Stimulated activated naive CD4-positive, alpha-beta T cell (primary cell): ENCODE measurements at regions not wholly inside any gene's neighbourhood (a gene's known extent, or its start where the extent isn't known, plus 50 kb on each side); places are given as distances from the start of the nearest gene placed in this dataset.

Experiments
- DNase-seq, 6 experiments: peaks; one replicate each; lab custom pipeline; 2025; lab: John Stamatoyannopoulos, UW

DNA sequence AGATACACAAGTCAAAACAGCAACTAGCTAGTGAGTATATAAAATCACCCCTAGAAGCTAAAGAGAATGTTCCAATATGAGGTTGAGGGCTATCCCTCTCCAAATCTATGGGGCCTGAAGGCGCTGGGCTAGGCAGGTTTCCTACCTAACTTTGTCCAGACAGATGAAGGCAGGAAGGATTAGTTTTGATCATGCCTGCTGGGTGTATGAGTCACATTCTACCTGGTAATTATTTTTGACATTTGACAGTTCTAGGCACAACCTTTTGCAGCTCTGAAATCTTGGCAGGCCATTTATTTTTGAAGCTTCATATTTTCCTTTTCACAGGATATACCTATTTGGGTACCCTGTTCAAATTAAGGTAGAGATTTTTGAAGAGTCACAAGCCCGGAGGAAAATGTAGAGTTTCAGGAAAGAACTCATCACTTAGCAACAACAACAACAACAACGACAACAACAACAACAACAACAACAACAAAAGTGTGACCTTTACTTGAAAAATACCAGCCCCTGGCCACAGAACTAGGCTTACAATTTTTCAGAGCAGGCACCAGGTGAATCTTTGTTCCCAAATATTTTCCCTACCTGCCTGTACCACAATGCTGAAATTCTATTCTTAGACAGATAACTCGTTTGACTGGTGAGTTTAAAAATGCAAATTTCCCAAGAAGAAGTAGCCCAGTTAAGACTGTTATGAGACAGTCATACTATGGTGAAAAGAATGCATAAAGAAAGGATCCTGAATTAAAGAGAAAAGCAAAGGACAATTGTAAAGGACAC is 175.5 kb upstream of the TUT7 start:
- no peak for DNase-seq

DNA sequence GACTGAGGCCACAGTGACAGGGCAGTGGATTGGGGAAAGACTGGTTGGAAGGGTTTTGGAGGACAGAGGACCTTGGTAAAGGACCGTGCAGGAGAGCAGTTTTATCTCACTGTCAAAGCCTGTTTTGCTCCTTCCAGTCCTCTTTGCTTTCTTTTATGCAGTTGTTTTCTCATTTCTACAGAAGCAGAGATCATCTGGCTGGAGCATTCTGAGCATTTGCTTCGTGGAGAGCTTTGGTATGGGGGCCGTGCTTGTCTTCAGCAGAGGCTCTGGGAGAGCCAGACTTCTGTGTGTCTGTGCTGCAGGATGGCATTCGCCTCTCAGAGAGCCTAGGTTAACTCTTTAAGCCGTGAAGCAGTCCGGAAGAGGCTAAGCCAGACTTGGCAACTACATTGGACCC is 171.8 kb upstream of the TUT7 start:
- no peak for DNase-seq

DNA sequence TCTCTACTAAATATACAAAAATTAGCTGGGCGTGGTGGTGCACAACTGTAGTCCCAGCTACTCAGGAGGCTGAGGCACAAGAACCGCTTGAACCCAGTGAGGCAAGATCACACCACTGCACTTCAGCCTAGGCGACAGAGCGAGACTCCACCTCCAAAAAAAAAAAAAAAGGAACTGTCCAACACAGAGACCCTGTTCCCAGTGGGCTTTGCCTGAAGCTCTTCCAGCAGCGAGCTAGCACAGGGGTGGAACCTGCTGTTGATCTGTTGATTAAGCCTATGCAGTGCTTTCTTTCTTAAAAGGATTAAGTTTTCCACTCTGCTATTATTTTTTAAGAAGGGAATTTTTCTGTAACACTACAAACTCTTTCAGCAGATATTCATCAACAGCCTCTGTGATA is 171.0 kb upstream of the TUT7 start:
- DNase-seq: no peak

DNA sequence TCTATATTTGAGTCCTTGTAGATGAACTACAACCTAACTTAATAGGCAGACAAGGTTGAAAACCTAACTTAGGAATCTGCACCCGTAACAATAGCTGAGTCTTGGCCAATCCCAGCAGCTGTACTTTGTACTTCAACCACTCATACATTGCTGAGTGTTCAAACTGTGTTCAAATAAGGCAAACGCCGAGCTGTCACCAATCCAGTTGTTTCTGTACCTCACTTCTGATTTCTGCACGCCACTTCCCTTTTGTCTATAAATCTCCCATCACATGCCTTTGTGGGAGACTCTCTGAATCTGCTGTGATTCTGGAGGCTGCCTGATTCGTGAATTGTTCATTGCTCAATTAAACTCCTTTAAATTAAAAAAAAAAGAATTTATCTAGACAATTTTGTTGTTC is 167.8 kb upstream of the TUT7 start:
- DNase-seq: no peak

DNA sequence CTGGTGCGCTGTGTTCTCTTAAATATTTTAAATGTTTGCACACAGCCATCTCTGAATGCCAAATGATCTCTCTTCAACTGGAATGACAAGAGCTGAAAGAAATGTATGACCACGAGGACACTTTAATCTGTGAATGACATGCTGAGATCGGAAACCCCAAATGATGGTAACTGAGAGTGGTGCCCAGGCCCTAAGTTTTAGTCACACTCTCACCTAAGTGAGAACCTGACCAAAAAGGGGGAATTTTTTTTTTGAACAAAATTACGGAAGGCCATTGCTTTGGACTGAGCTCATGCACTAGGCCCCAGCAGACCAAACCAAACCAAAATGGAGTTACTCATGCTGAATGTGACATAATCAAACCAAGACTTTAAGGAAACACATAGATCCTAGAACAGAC is 167.1 kb upstream of the TUT7 start:
- DNase-seq: no peak

DNA sequence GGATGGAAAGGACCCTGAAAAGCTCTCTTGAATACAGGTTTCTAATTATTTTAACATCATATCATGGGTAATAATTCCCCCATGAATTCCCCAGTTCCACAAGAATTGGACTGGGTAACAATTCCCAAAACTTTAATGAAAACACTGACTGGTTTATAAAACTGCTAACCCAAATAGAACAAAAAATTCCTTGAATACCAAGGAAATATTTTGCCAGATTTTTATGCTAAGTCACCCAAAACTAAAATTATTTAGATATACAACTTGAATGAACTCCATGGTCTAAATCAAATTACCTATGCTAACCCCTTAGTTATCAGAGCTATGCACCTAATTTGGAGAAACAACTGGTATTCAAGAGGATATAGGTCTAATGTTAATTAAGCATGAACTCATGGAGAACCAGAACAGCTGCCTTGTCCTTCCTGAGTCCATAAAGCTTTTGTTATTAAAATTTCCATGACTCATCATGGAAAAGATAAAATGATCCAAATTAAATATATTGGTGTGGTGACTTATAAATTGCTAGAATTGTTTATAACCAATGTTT is 164.9 kb upstream of the TUT7 start:
- no peak for DNase-seq

DNA sequence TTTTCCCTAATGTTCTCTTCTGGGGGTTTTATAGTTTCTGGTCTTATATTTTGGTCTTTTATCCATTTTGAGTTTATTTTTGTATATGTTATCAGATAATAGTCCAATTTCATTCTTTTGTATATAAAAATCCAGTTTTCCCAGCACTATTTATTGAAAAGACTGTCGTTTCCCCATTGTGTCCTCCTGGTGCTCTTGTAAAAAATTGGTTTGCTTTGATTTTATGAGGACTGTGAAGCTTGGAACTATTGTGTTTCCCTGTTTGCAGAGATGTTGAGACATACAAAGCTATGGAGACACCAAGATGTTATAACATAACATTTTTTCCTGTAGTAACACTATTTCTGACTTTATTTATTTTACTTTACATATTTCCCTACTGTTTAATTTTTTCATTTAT is 163.3 kb upstream of the TUT7 start:
- DNase-seq: no peak

DNA sequence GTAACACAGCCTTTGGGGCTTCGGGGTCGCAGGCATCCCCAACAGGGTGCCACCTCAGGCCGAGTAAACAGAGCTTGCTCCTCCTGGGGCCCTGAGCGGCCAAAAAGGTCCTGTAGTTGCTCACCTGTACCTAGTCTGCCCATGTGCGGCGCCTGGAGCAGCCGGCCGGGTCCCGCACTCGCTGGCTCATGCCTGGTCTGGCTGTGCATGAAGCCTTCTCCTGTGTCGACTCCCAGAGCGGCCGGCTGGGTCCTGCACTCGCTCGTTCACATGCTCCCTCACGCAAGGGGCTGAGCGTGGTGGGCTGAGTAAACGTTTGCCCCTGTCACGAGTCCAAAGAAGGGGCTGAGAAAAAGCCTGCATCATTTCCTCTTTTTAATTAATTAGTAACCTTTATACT is 162.4 kb upstream of the TUT7 start:
- no peak for DNase-seq

DNA sequence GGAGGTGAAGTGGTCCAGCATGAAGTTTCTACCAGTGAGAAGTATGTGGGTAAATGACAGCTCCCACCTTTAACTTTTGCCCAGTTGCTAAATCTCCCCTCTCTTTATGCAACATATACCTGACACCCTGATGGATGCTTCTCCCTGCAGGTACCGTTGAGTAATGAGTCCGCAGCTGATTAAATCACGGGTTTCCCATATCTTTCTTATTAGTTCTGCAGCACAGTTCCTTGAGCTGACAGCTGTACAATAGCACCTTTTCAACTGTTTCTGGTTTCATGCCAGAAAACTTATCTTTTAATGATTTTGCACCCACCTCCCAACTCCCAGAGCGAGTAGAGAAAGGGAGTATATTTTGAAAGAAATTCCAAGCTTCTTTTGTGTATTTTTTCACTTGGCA is 161.0 kb upstream of the TUT7 start:
- DNase-seq: no peak

DNA sequence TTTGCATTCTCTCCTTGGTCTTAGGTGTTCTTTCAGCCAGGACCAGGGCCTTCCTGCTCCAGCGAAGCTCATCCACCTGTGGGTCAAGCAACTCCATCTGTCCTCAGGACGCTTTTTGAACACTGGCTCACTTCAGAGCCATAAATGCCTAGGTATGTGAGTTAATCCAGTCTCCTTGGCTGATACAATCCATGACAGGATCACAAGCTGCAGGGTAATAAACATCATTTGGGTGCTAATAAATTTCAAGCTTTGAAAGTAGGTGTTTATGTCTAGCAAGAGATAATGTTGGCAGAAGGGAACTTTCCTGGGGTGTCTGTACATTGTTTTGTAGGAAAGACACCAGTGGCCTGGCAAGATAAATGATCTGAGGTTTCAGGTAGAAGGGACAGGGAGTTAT is 159.2 kb upstream of the TUT7 start:
- no peak for DNase-seq

DNA sequence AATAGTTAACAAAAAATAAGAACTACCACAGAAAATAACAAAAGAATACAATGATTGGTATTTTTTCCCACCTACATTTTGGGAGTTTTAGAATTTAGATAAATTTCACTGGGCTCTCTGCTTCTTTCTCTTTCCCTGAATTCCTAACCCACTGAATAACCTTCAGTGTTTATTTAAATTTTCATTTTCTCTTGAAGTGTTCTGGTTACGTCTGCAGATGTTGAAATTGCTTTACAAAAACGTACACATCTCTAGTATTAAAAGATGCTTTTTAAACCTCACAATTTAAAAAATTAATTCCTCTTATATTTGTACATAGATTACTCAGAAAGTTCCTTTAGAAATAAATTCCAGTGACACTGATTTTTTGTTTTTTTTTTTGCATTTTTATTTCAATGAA is 158.7 kb upstream of the TUT7 start:
- DNase-seq: no peak

DNA sequence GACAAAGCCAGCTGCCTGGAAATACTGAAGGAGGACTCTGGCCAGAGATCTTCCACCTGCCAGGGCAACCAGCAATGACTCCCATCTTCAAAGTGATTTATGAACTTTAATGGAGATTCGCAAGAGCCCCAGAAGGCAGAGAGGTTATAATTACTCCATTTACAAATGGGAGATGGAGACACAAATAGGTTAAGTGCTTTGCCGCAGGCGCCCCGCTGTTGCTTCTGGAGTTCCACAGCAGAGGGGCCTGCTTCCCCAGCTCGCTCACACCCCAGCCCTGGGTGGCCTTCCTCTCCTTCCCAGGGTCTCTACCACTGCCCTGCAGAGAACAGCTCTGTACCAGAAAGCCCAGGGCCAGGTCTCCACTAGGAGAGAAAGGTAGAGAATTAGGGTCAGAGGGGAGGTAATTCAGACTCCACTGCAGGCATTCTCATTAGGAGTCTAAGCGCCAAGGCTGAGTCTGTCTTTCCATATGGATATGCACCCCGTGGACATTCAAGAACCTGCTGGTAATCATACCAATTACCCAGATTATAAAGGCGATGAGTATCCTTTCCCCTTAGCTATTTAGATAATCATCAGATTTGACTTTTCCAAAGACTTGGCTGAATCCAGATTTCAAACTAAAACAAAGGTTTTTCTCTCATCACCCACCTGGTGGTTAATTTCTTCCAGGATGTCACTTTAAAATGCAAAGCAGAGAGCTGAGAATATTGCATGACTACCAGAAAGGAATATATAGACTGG is 157.6 kb upstream of the TUT7 start:
- no peak for DNase-seq

DNA sequence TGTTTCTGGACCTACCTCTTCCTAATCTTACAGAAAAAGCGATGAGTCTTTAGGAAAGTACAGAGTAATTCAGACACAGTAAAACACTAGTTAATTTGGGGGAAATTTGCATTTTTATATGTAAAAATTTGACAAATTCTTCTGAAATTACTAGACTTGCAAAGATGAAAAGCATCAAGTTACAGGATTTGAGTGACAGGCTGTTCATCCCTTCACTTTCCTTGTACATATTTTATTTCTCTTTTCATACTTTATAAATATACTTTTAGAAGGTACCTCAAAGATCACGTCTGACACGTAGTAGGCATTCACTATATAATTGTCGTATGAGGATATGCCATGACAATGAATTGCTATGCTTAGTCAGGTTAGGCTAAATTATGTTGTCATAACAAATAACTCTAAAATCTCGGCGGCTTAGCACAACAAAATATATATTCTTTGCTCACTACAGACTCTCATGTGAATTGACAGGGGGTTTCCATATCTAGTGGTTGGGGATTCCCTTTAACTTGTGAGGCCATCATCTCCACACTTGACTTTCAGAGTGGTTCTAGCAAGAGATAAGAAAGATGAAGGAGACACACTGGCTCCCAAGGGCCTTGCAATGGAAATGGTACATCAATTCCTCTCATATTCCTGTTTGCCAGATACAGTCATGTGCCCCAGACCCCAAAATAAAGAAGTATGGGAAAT is 154.1 kb upstream of the TUT7 start:
- DNase-seq: no peak

DNA sequence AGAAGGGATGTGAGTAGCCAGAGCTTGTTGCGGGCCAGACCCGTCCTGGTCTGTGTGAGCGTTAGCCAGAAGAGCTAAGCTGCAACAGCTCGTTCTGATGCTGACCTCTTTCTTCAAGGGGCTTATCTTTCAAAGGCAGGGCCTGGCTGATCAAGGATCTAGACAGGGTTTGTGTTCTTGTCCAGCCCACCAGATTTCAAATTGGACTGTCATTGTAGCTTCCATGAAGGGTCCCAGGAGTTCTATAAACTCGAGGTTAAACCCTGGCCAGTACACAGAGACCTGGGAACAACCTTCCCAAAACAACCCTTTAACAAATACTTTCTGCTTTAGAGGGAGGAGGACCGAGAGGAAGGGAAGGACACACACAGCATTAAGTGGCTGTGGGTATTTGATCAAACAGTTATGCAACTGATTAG is 153.0 kb upstream of the TUT7 start:
- no peak for DNase-seq

DNA sequence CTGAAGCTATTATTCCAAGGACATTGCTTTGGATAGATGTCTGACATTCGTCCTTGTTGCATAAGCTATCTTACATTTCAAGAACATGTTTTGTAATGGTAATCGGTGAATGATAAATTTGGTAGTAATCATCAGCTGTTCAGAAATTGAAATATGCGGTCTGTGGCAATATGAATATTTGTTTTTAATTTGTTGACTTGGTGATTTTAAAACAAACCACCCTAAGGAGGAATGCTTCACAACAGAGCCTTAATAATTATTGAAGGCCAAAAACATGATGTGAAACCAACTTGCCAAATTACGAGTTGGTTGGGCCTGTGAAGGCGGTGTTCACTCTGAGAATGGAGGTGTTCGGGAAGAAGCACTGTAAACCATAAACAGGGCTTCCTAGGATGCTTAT is 149.7 kb upstream of the TUT7 start:
- DNase-seq: no peak

DNA sequence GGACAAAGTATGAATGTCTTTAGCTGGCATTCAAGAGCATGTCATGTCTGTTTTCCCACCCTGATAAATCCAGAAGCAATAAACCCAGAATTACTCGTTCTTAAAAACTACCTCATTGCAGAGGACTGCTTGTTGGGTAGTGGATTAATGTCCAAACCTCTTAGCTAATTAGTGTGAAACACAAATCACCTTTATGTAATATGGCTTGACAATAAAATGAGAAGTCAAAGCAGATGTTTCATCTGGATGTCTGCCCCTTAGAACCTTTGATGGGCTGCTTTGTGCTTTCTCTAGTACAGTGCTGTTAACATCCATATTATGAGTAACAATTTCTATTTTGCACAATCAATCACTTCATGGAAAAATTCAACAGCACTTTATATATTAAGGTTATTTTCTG is 149.1 kb upstream of the TUT7 start:
- no peak for DNase-seq

DNA sequence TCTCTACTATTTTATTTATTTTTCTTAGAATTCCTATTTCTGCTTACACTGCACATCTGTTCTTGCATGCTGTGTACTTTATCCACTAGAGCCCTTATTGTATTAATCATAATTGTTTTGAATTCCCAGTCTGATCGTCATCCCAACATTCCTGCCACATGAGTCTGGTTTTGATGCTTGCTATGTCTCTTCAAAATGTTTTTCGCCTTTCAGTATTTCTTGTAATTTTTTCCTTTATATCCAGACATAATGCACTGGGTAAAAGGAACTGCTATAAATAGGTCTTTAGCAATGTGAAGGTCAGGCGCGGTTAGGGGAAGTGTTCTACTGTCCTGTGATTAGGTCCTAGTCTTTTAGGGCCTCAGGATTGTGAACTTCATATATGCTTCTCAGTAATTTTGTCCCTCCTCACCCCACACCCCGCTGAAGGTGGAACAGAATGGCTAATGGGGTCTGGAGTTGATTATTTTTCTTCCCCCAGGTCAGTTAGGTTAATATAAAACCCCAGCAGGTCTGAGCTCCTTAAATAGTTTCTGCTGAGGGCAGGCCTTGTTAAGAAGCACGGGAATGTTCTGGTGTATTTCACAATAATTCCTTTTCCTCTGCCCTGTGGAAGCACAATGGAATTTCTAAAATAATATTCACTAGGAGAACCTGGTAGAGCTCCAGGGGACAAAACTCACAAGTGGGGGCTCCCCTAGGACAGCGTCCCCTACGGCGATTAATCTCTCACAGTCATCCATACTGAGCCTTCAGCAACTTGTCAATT is 146.6 kb upstream of the TUT7 start:
- no peak for DNase-seq

DNA sequence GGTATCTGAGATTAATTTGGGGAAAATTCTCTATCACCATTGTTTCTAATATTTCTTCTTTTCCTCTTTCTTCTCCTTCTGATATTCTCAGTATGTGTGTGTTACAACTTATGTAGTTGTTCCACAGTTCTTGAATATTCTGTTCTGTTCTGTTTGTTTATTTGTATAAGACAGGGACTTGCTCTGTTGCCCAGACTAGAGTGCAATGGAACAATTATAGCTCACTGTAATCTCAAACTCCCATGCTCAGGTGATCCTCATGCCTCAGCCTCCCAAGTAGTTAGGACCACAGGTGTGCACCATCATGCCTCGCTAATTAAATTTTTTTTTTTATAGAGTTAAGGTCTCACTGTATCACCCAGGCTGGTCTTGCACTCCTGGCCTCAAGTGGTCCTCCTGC is 145.8 kb upstream of the TUT7 start:
- DNase-seq: no peak

DNA sequence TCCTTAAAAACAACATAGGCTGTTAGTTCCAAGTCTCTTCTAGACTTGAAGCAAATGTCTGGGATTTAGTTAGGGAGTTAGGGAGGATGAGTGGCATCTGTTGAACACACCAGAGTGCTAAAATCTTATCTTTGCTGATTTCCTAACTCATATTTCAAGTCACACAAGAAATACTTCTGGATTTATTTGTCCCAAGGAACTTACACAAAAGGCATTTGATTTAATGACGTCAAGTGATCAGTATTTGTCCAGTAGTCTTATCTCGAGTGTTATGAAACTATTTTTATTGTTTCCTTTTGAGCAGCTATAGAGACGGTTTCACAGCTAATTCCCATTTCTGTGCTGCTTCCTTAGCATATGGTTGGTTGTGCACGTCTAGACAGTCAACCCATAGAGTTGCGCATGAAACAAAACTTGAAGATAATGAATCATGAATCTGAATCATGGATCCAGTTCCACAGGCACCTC is 140.5 kb upstream of the TUT7 start:
- no peak for DNase-seq

DNA sequence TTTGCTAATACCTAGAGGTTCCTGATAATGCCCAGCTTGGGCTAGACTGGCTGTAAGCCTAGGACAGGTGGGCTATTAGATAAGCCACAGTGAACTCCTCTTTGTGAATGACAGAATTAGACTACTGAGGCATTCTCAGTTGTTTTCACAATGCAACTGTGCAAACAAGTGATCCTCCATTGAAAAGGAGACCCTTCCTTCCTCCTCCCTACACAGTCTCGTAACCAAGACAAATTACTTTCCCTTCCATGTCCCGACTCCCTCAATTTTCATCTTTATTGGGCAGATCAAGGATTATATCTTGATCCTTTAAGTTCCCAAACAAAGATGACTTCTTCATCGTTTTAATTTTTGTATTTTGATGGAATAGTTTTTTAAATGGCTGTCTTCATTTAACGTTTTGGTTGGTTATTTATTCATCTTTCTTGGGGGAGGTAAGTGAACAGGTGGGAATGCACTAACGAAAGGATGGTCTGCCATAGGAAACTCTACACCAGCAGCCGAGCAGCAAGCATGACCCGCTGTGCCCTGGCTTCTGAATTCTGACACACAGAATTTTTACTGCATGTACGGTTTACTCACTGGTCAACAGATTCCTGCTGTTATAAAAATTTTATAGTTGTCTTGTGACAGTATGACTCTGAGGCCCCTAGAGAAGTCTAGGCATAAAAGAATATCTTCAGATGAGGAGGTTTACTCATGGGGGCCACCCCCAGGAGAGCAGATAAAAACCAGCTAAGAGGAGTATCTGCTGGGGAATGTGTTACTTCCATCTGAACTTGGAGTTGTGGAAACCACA is 137.5 kb upstream of the TUT7 start:
- DNase-seq: no peak

DNA sequence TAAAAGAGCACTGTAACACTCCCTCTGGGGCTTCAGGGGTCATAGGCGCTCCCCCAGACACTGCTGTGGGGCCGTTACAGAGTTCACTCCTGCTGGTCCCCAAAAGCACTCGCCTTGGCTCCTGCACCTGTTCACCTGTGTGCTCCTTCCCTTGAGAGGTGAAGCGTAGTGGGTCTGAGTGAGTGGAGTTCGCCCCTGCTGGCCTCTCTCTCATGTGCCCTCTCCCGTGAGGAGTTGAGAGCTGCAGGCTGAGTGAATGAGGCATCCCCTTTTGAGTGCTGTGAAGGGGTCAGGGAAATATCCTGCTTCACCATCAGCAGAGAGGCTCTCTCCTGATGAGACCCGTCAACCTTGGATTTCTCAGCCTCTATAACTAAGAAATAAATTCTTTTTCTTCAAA is 134.6 kb upstream of the TUT7 start:
- DNase-seq: no peak
